Activated naive CD8-positive, alpha-beta T cell treated with anti-CD3 and anti-CD28 coated beads for 36 hours (primary cell): ENCODE measurements at regions not wholly inside any gene's neighbourhood (a gene's known extent, or its start where the extent isn't known, plus 50 kb on each side); places are given as distances from the start of the nearest gene placed in this dataset.

Experiments used
- DNase-seq: peaks from one replicate; pipeline ENCODE4 v3.0.0; 2021
- H3K27ac Mint-ChIP-seq: one replicate; pipeline ENCODE4 v1.8.0; 2022; ENCODE audit warnings: mild to moderate bottlenecking, moderate library complexity, mixed read lengths
- H3K27me3 Mint-ChIP-seq: one replicate; pipeline ENCODE4 v1.8.0; 2022; ENCODE audit warnings: mild to moderate bottlenecking, mixed read lengths
- H3K36me3 Mint-ChIP-seq: one replicate; pipeline ENCODE4 v1.8.0; 2021; ENCODE audit warnings: mild to moderate bottlenecking, mixed read lengths
- H3K4me1 Mint-ChIP-seq: one replicate; pipeline ENCODE4 v1.8.0; 2021; ENCODE audit warnings: mixed read lengths
- H3K4me3 Mint-ChIP-seq: one replicate; pipeline ENCODE4 v1.8.0; 2022; ENCODE audit warnings: mild to moderate bottlenecking, moderate library complexity, mixed read lengths
- H3K9me3 Mint-ChIP-seq: one replicate; pipeline ENCODE4 v1.8.0; 2022; ENCODE audit warnings: mixed read lengths

DNA sequence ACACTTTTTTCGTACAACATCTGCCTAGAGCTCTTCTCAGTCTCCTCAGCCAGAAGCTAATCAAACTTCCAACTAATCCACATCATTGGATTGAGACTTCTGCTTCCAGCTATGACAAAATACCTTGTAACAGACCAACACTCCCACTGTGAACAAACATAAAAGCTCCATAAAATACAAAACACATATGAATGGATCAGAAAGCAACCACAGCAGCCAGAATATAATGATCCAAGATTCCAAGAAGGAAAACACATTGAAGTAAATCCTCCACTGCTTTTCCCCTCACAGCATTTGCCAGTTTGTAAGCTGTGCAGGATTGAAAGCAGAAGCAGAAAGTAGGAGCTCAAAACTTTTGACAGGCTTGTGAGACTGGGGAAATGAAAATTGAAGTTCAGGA, 863.2 kb downstream of the TUSC7 start:
- DNase-seq, result no peak
- H3K4me3 Mint-ChIP-seq, result no peak overlapping the region
- H3K9me3 Mint-ChIP-seq, result peaks cover 1% of the 10 kb centered on the region
- H3K27me3 Mint-ChIP-seq, result no peaks in the 10 kb centered on the region
- H3K36me3 Mint-ChIP-seq, result no peaks in the 10 kb centered on the region
- H3K27ac Mint-ChIP-seq, result no peak overlapping the region
- no peaks in the 10 kb centered on the region for H3K4me1 Mint-ChIP-seq

DNA sequence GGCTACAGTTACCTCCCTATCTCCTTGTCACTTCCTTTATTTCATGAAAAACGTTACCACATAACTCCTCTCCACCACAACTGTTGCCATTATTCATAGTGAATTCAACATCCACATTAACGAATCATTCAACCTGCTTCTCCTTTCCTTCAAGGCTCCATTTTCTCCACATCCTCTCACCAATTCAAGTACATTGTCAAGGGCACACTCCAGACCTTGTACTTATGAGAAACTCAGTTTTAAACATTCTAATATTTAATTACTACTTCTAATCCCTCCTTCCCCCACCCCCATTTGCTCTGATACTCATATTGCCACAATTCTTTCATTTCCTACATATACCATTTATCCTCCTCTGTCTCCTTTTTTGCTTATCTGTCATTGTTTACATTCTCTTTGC, 871.2 kb downstream of the TUSC7 start:
- H3K27ac Mint-ChIP-seq, result no peak overlapping the region
- H3K27me3 Mint-ChIP-seq, result no peaks in the 10 kb centered on the region
- H3K4me3 Mint-ChIP-seq, result no peak overlapping the region

DNA sequence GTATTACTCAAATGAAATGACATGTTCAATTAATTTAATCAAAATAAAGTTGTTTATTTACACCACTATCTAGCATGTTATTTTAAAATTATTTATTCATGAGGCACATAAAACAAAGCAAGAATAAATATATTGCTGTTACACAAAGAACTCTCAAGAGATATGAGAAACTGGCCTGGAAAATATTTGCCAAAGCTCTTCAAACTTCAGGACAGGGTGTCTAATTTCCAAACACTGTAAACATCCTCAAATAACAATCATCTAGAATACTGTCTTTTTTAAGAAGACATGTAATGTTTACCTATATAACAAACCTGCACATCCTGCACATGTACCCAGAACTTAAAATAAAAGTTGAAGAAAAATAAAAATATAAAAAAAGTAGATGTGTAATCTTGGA, 876.6 kb downstream of the TUSC7 start:
- DNase-seq, result no peak
- Mint-ChIP-seq H3K27me3 (no peaks in the 10 kb centered on the region), H3K4me3 (no peak overlapping the region), H3K36me3 (no peaks in the 10 kb centered on the region), H3K9me3 (peaks cover 2% of the 10 kb centered on the region), H3K4me1 (no peaks in the 10 kb centered on the region), H3K27ac (no peak overlapping the region)

More for the DNA sequence above, 871.2 kb downstream of the TUSC7 start:
- no peaks in the 10 kb centered on the region for H3K36me3 Mint-ChIP-seq
- no peak for DNase-seq
- no peaks in the 10 kb centered on the region for H3K4me1 Mint-ChIP-seq
- H3K9me3 Mint-ChIP-seq, result peaks cover 3% of the 10 kb centered on the region

DNA sequence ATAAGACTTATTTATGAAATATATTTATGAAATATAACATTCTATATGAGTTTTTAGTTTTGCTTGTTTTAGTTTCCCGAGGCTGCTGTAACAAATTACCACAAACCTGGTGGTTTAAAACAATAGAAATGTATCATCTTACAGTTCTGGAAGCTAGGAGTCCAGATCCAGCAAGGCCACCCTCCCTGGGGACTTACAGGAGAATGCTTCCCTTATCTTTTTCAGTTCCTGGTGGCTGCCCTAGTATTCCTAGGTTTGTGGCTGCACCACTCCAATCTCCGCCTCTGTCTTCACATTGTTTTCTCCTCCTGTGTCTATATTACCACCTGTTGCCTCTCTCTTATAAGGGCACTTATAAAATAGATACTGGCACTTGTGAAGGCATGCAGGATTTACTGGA, 877.8 kb downstream of the TUSC7 start:
- H3K4me3 Mint-ChIP-seq, result no peak overlapping the region
- H3K4me1 Mint-ChIP-seq, result no peaks in the 10 kb centered on the region
- no peaks in the 10 kb centered on the region for H3K27me3 Mint-ChIP-seq
- no peak overlapping the region for H3K27ac Mint-ChIP-seq
- peaks cover 2% of the 10 kb centered on the region for H3K9me3 Mint-ChIP-seq
- no peaks in the 10 kb centered on the region for H3K36me3 Mint-ChIP-seq
- DNase-seq, result no peak

DNA sequence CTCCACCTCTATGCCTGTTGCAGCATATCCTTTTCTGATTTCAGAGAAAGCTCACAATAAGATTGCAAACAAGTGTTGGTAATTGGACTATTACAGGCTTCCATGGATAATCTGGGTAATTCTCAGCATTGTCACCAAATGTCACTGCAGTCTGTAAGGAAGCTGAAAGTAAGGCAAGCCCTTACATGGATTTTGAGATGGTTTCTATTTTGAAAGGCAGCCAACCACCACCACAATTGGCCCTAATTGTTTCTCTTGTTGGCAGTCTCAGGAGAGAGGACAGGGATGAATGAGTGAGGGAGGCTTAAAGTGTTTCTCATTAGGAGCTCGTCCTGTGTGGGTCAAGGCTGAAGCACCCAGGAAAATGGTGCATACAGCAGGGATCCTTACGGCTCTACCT, 879.9 kb downstream of the TUSC7 start:
- no peaks in the 10 kb centered on the region for H3K36me3 Mint-ChIP-seq
- no peaks in the 10 kb centered on the region for H3K4me1 Mint-ChIP-seq
- no peak for DNase-seq
- no peak overlapping the region for H3K27ac Mint-ChIP-seq
- peaks cover 3% of the 10 kb centered on the region for H3K9me3 Mint-ChIP-seq
- no peak overlapping the region for H3K4me3 Mint-ChIP-seq
- peaks cover 3% of the 10 kb centered on the region for H3K27me3 Mint-ChIP-seq

DNA sequence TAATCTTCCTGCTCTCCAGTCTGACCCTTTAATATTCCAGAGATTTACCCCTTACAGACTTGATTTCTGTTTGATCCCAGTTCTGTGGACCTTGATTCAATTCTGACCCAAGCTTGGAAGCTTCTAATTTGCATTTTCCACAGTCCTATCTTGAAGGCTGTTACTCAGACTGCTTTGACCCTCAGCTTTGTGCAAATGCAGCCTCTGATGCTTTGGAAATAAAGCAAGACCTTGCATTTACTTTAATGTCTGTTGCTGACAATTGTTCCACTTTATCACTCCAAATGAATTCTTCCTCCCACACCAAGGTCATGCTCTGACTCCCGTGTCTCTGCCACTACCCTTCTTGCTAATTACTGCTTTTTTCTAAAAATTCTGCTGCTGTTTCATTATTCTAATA, 886.0 kb downstream of the TUSC7 start:
- H3K4me1 Mint-ChIP-seq, result no peaks in the 10 kb centered on the region
- H3K27me3 Mint-ChIP-seq, result peaks cover 3% of the 10 kb centered on the region
- no peaks in the 10 kb centered on the region for H3K36me3 Mint-ChIP-seq
- H3K9me3 Mint-ChIP-seq, result peaks cover 3% of the 10 kb centered on the region
- no peak for DNase-seq
- H3K4me3 Mint-ChIP-seq, result no peak overlapping the region
- H3K27ac Mint-ChIP-seq, result no peak overlapping the region

DNA sequence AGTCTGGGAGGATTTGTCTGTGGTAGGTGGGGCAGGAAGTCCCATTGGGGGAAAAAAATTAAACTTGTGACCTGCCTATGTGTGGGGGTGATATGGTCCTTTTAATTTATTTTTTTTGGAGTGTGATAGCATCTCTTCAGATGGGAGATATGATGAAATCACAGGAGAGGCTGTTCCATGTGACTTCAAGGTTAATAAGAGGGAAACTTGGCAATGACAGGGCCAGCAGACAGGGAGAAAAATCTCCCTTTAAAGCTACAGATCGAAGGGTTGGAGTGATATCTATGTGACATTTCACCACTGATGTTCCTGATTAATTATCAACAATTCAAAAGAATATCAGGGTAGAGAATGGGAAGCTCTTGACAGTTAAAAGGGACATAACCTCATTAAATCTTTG, 886.9 kb downstream of the TUSC7 start:
- Mint-ChIP-seq H3K4me3 (no peak overlapping the region), H3K9me3 (peaks cover 3% of the 10 kb centered on the region), H3K4me1 (no peaks in the 10 kb centered on the region), H3K27ac (no peak overlapping the region), H3K36me3 (no peaks in the 10 kb centered on the region), H3K27me3 (peaks cover 3% of the 10 kb centered on the region)
- DNase-seq, result no peak

DNA sequence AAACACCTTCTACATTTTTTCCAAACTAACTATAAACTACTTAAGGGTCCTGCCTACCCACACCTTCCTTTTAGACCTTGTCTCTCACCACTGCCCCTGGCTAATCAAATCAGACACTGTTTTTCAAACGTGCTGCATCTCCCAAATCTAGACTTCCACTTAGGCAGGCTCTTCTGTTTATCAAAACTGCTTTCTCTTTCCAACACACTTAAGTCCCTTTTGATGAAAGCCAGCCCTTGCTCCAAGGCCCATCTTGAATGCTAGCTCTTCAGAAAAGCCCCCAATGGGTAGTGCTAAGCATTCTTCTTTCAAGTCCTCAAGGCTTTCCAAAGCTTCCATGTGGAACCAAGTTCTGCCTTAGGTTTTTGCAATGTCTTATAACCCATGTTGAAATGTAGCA, 888.3 kb downstream of the TUSC7 start:
- H3K9me3 Mint-ChIP-seq, result peaks cover 3% of the 10 kb centered on the region
- H3K4me1 Mint-ChIP-seq, result no peaks in the 10 kb centered on the region
- no peak overlapping the region for H3K27ac Mint-ChIP-seq

DNA sequence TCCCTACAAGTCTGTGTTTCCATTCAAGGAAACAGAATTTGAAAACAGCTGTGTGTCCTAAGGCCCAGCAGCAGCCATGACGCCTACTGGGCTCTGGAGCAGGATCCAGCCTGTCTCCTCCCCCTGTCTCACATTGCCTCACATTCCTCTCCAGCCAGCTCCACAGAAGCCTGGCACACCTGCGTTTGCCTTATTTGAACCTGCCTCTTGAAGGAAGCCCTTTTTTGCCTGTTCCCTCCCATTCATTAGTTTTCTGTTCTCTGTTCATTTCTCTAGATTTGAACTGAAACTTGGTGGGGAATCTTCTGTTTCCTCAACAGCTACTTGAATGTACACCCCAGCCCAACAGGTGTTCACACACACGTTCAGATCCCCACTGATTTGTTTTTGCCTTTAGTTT, 890.5 kb downstream of the TUSC7 start:
- H3K36me3 Mint-ChIP-seq, result no peaks in the 10 kb centered on the region
- no peak overlapping the region for H3K27ac Mint-ChIP-seq
- H3K4me1 Mint-ChIP-seq, result no peaks in the 10 kb centered on the region
- no peak for DNase-seq
- no peak overlapping the region for H3K4me3 Mint-ChIP-seq
- no peaks in the 10 kb centered on the region for H3K9me3 Mint-ChIP-seq
- no peaks in the 10 kb centered on the region for H3K27me3 Mint-ChIP-seq

More for the DNA sequence above, 888.3 kb downstream of the TUSC7 start:
- H3K36me3 Mint-ChIP-seq, result no peaks in the 10 kb centered on the region
- no peak overlapping the region for H3K4me3 Mint-ChIP-seq
- peaks cover 3% of the 10 kb centered on the region for H3K27me3 Mint-ChIP-seq
- no peak for DNase-seq

DNA sequence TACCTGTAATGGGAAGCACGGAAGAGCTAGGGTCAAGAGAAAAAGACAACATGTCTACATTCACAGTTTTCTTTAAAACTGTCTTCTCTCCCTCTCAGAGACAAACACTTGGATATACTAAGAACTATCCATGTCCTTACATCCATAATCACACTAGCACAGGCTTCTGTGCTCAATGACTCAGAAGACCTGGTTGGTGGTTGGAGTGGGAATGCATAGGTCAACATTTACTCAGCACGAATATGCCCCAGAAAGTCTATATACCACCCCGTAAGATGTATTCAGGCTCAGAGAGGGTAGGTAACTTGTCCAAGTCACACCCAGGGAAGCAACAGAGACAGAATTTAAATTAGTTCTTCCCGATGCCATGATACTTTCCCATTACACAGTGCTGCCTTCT, 891.1 kb downstream of the TUSC7 start:
- no peak overlapping the region for H3K4me3 Mint-ChIP-seq
- H3K27me3 Mint-ChIP-seq, result no peaks in the 10 kb centered on the region
- H3K9me3 Mint-ChIP-seq, result no peaks in the 10 kb centered on the region
- H3K36me3 Mint-ChIP-seq, result no peaks in the 10 kb centered on the region
- no peaks in the 10 kb centered on the region for H3K4me1 Mint-ChIP-seq
- DNase-seq, result no peak
- no peak overlapping the region for H3K27ac Mint-ChIP-seq

DNA sequence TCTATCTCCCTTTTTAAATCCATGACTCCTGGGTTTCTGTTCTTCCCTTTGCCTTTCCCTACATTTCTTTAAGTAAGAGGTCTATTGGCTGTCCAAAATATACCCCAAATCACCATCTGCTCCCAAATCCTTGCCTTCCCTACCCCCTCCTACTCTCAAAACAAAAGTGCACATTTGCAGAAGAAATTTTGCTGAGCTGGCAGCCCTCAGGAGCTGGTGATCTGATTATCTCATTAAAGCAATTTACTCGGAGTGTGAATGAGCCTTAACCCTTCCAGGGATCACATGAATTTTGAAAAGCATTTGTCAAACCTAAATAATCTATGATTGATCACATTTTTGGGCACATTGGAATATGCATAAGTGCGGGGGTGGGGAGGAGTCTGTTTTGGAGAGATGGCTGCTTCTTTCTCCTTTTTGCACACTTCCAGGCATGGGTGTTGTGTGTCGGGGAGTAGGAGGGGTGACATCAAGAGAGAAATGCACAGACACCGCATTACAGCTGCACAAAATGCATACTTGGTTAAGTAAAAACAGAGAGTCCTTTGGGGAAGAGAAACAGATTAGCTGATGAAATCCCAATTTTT, 892.6 kb downstream of the TUSC7 start:
- no peak overlapping the region for H3K27ac Mint-ChIP-seq
- no peaks in the 10 kb centered on the region for H3K4me1 Mint-ChIP-seq

DNA sequence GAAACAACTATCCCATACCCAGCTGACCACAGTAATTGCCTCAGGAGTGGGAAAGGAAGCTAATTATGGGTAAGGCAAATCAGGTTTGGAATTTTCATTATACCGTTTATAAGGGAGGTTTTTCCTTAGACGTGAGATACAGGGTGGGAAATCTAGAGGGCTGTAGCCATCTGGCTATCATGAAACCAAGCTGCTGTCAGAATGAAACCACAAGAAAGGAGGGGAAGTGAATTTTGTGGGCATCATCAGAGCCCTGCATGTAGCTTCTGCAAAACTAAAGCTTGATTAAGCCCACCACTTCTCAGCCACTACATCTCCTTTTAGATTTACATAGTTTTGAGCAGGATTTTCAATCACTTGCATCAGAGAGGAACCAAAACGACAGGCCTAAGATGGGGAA, 893.5 kb downstream of the TUSC7 start:
- Mint-ChIP-seq H3K9me3 (no peaks in the 10 kb centered on the region), H3K4me1 (no peaks in the 10 kb centered on the region), H3K27ac (no peak overlapping the region), H3K27me3 (no peaks in the 10 kb centered on the region), H3K4me3 (no peak overlapping the region), H3K36me3 (no peaks in the 10 kb centered on the region)
- DNase-seq, result no peak

More for the DNA sequence above, 892.6 kb downstream of the TUSC7 start:
- no peak for DNase-seq
- H3K27me3 Mint-ChIP-seq, result no peaks in the 10 kb centered on the region
- H3K36me3 Mint-ChIP-seq, result no peaks in the 10 kb centered on the region
- H3K9me3 Mint-ChIP-seq, result no peaks in the 10 kb centered on the region
- no peak overlapping the region for H3K4me3 Mint-ChIP-seq

DNA sequence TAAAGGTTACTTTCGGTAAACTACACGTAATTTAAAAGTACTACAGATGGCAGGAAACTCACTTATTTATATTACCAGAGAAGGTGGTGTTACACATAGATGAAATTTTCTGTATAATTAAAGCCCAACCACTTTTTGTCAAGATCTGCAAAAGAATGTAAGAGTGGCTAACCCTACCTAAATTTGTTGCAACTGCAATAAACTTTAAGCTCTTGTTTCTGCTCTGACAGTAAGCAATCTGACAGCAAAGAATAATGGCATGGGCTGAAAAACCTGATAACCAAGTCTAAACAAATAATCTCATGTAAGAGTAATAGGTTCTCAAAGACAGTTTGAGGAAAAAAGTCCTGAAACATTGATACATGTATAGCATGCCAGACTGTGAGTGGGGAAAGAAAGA, 897.3 kb downstream of the TUSC7 start:
- Mint-ChIP-seq H3K9me3 (peaks cover 4% of the 10 kb centered on the region), H3K4me3 (no peak overlapping the region), H3K4me1 (no peaks in the 10 kb centered on the region), H3K27me3 (no peaks in the 10 kb centered on the region), H3K36me3 (no peaks in the 10 kb centered on the region), H3K27ac (no peak overlapping the region)
- no peak for DNase-seq

DNA sequence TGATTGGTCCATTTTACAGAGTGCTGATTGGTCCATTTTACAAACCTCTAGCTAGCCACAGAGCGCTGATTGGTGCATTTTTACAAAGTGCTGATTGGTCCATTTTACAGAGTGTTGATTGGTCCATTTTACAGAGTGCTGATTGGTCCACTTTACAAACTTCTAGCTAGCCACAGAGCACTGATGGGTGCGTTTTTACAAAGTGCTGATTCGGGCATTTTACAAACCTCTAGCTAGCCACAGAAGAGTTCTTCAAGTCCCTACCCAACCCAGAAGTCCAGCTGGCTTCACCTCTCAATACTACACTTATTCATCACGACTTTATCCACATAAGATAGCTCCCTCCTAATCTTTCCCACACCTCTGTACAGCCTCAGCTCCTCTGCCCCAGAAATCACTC, 899.8 kb downstream of the TUSC7 start:
- Mint-ChIP-seq H3K4me1 (no peaks in the 10 kb centered on the region), H3K27me3 (no peaks in the 10 kb centered on the region), H3K4me3 (no peak overlapping the region), H3K27ac (no peak overlapping the region), H3K36me3 (no peaks in the 10 kb centered on the region), H3K9me3 (peaks cover 4% of the 10 kb centered on the region)
- no peak for DNase-seq

DNA sequence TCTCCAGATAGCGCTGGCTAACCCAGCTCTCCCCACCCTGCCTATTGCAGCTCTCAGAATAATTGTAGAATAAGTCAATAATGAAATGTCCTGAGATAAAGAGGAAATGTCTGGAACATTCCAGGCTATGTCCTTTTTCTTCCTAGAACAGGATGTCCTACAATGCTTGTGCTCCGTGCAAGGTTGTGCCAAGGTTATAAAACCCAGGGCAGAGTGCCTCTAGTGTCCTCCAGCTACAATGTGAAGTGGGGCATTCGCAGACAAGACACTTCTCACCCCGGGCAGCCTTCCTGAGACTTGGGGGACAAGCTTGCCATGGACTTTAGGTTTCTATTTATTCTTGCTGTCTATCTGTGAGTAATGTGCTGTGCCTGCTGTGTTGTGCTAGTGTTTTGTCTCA, 900.6 kb downstream of the TUSC7 start:
- H3K27me3 Mint-ChIP-seq, result no peaks in the 10 kb centered on the region
- no peaks in the 10 kb centered on the region for H3K36me3 Mint-ChIP-seq
- peaks cover 4% of the 10 kb centered on the region for H3K9me3 Mint-ChIP-seq
- H3K27ac Mint-ChIP-seq, result no peak overlapping the region
- DNase-seq, result no peak
- no peak overlapping the region for H3K4me3 Mint-ChIP-seq
- no peaks in the 10 kb centered on the region for H3K4me1 Mint-ChIP-seq

DNA sequence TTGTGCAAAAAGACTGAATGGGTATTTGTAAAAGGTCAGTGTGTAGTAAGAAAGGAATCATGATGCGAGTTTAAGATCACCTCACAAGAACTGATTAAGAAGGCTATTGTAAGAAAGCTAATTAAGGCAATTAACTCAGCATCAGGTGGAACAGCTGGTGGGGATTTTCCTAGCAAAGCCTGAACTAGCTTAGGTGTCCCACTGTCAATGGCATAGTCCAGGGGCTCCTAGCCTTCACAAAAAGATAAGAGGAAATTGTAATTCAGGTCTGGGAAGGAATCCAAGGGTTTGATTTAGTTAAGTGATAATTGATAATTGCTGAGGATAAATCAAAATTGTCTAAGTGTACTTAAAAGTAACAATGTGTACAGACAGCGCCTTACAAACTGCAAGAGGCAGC, 901.6 kb downstream of the TUSC7 start:
- no peak for DNase-seq
- Mint-ChIP-seq H3K27me3 (no peaks in the 10 kb centered on the region), H3K36me3 (no peaks in the 10 kb centered on the region), H3K27ac (no peak overlapping the region), H3K9me3 (peaks cover 4% of the 10 kb centered on the region), H3K4me3 (no peak overlapping the region), H3K4me1 (no peaks in the 10 kb centered on the region)

DNA sequence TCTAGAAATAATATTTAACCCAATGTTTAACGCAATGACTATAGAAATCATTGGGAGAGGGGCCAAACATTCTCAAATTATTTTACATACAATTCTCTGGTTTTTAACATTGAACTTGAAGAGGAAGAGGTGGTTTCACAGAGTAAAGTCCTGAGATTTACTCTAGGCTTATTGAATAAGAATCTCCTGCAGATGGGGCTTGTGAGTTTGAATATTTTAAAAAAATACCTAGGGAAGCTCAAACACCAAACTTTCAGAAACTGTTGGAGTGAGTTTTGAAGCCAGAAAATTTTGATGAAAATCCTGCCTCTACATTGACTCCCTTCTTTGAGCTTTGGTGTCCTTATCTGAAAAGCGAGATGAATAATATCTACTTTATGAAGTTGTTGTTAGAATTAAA, 906.6 kb downstream of the TUSC7 start:
- no peaks in the 10 kb centered on the region for H3K9me3 Mint-ChIP-seq

More for the DNA sequence above, 906.6 kb downstream of the TUSC7 start:
- Mint-ChIP-seq H3K27ac (no peak overlapping the region), H3K36me3 (no peaks in the 10 kb centered on the region), H3K4me1 (no peaks in the 10 kb centered on the region), H3K27me3 (no peaks in the 10 kb centered on the region), H3K4me3 (no peak overlapping the region)
- DNase-seq, result no peak
